ENCODE measurements at regions not wholly inside any gene's neighbourhood (a gene's known extent, or its start where the extent isn't known, plus 50 kb on each side); places are given as distances from the start of the nearest gene placed in this dataset.

- no peaks in the 10 kb centered on the region for H3K4me1 ChIP-seq
- no peaks in the 10 kb centered on the region for H3K27me3 ChIP-seq (ENCODE audit: low read depth)
- peaks cover 5% of the 10 kb centered on the region for H3K9me3 ChIP-seq (replicated peaks)
- DNase-seq = no peak
- no peaks in the 10 kb centered on the region for H3K36me3 ChIP-seq
- H3K4me3 ChIP-seq = no peak overlapping the region
- H3K27ac ChIP-seq (replicated peaks) = no peak overlapping the region
- TF ChIP-seq, protein P1, sequence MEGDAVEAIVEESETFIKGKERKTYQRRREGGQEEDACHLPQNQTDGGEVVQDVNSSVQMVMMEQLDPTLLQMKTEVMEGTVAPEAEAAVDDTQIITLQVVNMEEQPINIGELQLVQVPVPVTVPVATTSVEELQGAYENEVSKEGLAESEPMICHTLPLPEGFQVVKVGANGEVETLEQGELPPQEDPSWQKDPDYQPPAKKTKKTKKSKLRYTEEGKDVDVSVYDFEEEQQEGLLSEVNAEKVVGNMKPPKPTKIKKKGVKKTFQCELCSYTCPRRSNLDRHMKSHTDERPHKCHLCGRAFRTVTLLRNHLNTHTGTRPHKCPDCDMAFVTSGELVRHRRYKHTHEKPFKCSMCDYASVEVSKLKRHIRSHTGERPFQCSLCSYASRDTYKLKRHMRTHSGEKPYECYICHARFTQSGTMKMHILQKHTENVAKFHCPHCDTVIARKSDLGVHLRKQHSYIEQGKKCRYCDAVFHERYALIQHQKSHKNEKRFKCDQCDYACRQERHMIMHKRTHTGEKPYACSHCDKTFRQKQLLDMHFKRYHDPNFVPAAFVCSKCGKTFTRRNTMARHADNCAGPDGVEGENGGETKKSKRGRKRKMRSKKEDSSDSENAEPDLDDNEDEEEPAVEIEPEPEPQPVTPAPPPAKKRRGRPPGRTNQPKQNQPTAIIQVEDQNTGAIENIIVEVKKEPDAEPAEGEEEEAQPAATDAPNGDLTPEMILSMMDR (IDR thresholded peaks at IDR 0.05; ENCODE audit: borderline replicate concordance) = no peak
- intact Hi-C loops (cut with micrococcal nuclease) = no loop called here
These were observed 439.1 kb downstream of the TLL1 start for GRCh38 chr4:166312166-166312565.

GRCh38 chr4:166314902-166315301, 441.9 kb downstream of the TLL1 start:
- TF ChIP-seq, protein P1 (IDR thresholded peaks at IDR 0.05; ENCODE audit: borderline replicate concordance) = no peak
- H3K27me3 ChIP-seq (ENCODE audit: low read depth) = no peaks in the 10 kb centered on the region
- H3K4me3 ChIP-seq = no peak overlapping the region
- no peaks in the 10 kb centered on the region for H3K9me3 ChIP-seq (replicated peaks)
- no peaks in the 10 kb centered on the region for H3K4me1 ChIP-seq
- intact Hi-C loops (cut with micrococcal nuclease) = no loop called here
- no peak overlapping the region for H3K27ac ChIP-seq (replicated peaks)
- no peak for DNase-seq
- H3K36me3 ChIP-seq = no peaks in the 10 kb centered on the region

- no peaks in the 10 kb centered on the region for H3K4me1 ChIP-seq
- TF ChIP-seq, protein P1 (IDR thresholded peaks at IDR 0.05; ENCODE audit: borderline replicate concordance) = no peak
- no peak for DNase-seq
- H3K4me3 ChIP-seq = no peak overlapping the region
- intact Hi-C loops (cut with micrococcal nuclease) = no loop called here
- no peaks in the 10 kb centered on the region for H3K36me3 ChIP-seq
- peaks cover 5% of the 10 kb centered on the region for H3K9me3 ChIP-seq (replicated peaks)
- H3K27ac ChIP-seq (replicated peaks) = no peak overlapping the region
- no peaks in the 10 kb centered on the region for H3K27me3 ChIP-seq (ENCODE audit: low read depth)
These were observed 442.9 kb downstream of the TLL1 start for GRCh38 chr4:166315721-166316467.

GRCh38 chr4:166318810-166319525, 445.9 kb downstream of the TLL1 start:
- Histone ChIP-seq H3K4me1 (no peaks in the 10 kb centered on the region), H3K27me3 (ENCODE audit: low read depth) (no peaks in the 10 kb centered on the region), H3K4me3 (no peak overlapping the region), H3K9me3 (replicated peaks) (peaks cover 5% of the 10 kb centered on the region), H3K27ac (replicated peaks) (no peak overlapping the region), H3K36me3 (no peaks in the 10 kb centered on the region)
- TF ChIP-seq, protein P1 (IDR thresholded peaks at IDR 0.05; ENCODE audit: borderline replicate concordance) = no peak
- intact Hi-C loops (cut with micrococcal nuclease) = no loop called here
- DNase-seq = no peak

- intact Hi-C loops (cut with micrococcal nuclease) = no loop called here
- no peak overlapping the region for H3K4me3 ChIP-seq
- H3K27me3 ChIP-seq (ENCODE audit: low read depth) = no peaks in the 10 kb centered on the region
- no peaks in the 10 kb centered on the region for H3K36me3 ChIP-seq
- no peaks in the 10 kb centered on the region for H3K4me1 ChIP-seq
- no peak overlapping the region for H3K27ac ChIP-seq (replicated peaks)
- DNase-seq = no peak
- TF ChIP-seq, protein P1 (IDR thresholded peaks at IDR 0.05; ENCODE audit: borderline replicate concordance) = no peak
- H3K9me3 ChIP-seq (replicated peaks) = peaks cover 20% of the 10 kb centered on the region
These were observed 450.2 kb downstream of the TLL1 start for GRCh38 chr4:166323250-166323649.
